ENCODE measurements at regions not wholly inside any gene's neighbourhood (a gene's known extent, or its start where the extent isn't known, plus 50 kb on each side); places are given as distances from the start of the nearest gene placed in this dataset.
A peak's percentile ranks its signal among the peaks of the same experiment; 100 is the strongest.

DNA sequence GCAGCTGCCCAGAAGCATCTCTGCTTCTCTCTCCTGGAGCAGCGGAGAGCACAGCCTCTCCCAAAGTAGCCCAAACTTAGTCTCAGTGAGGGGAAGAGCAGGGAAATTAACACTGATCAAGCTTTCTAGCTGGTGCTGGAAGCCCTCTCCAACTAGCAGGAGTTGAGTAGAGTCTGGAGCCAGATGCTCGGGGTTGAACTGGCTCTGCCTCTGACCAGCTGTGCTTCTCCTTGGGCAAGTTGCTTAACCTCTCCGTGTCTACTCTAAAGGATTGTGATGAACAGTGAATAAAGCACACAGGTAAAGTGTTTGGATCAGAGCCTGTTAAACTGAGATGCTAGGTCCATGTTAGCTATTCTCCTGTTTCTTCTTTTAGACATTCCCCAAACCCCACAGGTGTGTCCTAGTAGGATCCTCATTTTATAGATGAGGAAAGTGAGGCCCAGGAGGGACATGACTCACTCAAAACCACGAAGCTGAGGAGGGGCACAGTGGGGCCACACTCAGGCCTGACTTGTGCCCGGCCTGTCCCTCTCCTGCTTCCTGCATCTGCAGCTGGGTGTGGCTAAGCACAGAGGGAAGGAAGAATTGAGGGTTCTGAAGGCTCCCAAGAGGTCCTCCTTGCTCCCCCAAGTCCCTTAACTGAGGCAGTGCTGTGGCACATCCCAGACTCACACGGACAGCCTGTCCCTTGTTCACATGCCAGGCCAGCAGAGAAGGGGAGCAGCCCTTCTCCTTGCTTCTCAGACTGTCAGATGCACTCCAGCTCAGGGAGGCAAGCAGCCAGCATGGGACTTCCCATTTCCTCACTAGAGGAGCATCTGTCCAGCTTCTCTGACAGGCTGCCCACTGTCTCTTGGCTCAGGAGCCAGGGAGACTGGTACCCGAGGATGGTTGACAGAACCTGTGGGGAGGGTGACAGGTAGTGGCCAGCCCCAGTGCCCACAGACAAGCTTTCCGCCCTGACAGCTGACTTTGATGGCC is 152.0 kb upstream of the IGSF21 start:
- no peaks in the 10 kb centered on the region for H3K9me3 Mint-ChIP-seq
- no peak overlapping the region for H3K4me3 Mint-ChIP-seq
- no peak for DNase-seq (ENCODE audit: low spot score in 2 of 2)
- H3K4me1 Mint-ChIP-seq = peaks cover 7% of the 10 kb centered on the region
- ATAC-seq (ENCODE audit: low read depth) = no peak
- peaks cover 2% of the 10 kb centered on the region for H3K36me3 Mint-ChIP-seq
- H3K27ac Mint-ChIP-seq = no peak overlapping the region
- H3K27me3 Mint-ChIP-seq = peaks cover 17% of the 10 kb centered on the region

DNA sequence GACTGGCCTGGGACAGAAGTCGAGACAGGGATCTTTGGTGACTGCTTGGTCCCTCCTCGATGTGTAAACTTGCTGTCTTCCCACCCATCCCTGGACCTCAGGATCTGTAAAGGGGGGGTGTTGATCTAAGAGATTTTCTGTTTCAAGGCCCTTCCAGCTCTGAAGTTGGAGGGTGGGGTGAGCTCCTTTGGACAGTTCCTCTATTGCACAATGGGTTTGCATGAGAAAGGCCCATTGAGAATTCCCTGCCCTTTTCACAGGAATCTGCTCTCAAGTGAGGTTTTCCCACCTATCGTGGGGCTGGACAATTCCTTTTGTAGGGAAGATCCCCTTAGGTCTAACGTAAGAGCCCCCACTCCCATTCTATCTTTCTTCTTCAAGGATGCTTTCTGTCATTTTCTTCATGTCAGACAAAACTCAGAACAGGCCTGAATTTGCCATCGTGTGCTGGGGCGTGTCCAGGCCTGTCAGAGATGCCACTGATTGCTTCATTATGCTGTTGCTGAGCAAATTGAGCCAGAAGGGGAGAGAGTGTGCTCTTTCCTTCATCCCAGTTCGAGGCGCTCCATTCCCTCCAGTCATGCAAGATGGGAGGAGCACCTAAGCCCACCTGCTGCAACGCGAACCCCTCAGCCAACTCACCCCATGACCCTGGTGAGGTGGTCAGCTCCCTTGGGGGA is 149.9 kb upstream of the IGSF21 start:
- H3K4me1 Mint-ChIP-seq = peaks cover 7% of the 10 kb centered on the region
- DNase-seq (ENCODE audit: low spot score in 2 of 2) (no peak), ATAC-seq (ENCODE audit: low read depth) (no peak)
- peaks cover 2% of the 10 kb centered on the region for H3K36me3 Mint-ChIP-seq
- peaks cover 16% of the 10 kb centered on the region for H3K27me3 Mint-ChIP-seq
- no peaks in the 10 kb centered on the region for H3K9me3 Mint-ChIP-seq
- no peak overlapping the region for H3K27ac Mint-ChIP-seq
- no peak overlapping the region for H3K4me3 Mint-ChIP-seq

DNA sequence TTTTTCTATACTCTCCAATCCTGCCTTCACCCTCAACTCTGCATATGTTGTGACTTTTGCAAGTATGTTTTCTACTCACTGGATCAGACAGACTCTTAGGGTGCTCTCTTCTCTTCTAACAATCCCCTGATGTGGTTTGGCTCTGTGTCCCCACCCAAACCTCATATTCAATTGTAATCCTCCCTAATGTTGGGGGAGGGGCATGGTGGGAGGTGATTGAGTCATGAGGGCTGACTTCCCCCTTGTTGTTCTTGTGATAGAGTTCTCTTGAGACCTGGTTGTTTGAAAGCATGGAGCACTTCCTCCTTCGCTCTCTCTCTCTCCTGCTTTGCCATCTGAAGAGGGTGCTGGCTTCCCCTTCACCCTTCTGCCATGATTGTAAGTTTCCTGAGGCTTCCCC is 148.9 kb upstream of the IGSF21 start:
- H3K27ac Mint-ChIP-seq = peak overlapping the region; percentile 18
- H3K9me3 Mint-ChIP-seq = no peaks in the 10 kb centered on the region
- H3K36me3 Mint-ChIP-seq = no peaks in the 10 kb centered on the region
- peaks cover 7% of the 10 kb centered on the region for H3K4me1 Mint-ChIP-seq
- DNase-seq (ENCODE audit: low spot score in 2 of 2) (no peak), ATAC-seq (ENCODE audit: low read depth) (peak; percentile 43)
- peaks cover 9% of the 10 kb centered on the region for H3K27me3 Mint-ChIP-seq
- H3K4me3 Mint-ChIP-seq = no peak overlapping the region

DNA sequence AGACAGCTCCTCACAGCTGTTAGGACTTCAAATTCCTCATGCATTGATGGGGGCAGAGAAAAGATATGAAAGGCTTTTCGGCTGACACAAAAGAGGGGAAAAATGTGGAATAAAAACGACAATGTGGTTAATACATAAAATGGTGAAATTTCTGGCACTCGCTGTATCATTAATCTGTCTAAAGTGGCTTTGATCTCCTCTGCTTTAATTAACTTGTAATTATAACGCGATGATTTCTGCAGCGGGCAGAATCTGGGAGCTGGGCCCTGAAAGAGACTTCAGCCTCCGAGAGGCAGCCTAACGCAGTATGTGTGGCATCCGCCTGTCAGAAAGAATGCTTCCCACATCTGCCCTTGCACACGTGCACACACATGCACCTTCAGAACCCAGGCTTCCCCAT is 144.1 kb upstream of the IGSF21 start:
- no peaks in the 10 kb centered on the region for H3K9me3 Mint-ChIP-seq
- peaks cover 11% of the 10 kb centered on the region for H3K4me1 Mint-ChIP-seq
- no peaks in the 10 kb centered on the region for H3K36me3 Mint-ChIP-seq
- H3K4me3 Mint-ChIP-seq = no peak overlapping the region
- H3K27ac Mint-ChIP-seq = no peak overlapping the region
- ATAC-seq (ENCODE audit: low read depth) = no peak
- DNase-seq (ENCODE audit: low spot score in 2 of 2) = no peak
- H3K27me3 Mint-ChIP-seq = peaks cover 17% of the 10 kb centered on the region

DNA sequence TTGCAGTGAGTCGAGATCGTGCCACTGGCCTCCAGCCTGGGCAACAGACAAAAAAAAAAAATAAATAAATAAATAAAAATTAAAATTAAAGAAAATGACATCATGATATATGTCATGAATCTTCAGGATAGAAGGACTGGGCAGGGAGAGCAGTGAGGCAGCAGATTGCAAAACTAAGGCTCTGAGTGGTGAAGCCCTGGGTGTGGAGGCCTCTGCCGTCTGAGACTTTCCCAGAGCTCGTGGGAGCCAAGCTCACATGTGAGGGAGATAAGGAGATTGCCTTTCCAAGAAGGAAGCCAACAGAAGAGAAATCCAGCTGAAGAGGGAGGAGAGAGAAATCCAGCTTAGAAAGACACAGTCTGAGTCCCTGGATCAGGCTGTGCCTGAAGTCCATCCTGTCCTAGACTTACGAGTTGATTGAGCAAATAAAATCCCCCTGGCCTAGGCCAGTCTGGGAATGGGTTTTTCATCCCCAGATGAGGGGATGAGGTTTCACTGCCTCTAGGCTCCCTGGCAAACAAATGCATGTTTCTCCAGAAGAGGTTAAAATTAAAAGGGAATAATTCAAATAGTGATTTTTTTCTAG is 142.0 kb upstream of the IGSF21 start:
- no peak overlapping the region for H3K4me3 Mint-ChIP-seq
- ATAC-seq (ENCODE audit: low read depth) (no peak), DNase-seq (ENCODE audit: low spot score in 2 of 2) (no peak)
- H3K36me3 Mint-ChIP-seq = no peaks in the 10 kb centered on the region
- peaks cover 17% of the 10 kb centered on the region for H3K27me3 Mint-ChIP-seq
- peaks cover 9% of the 10 kb centered on the region for H3K4me1 Mint-ChIP-seq
- no peaks in the 10 kb centered on the region for H3K9me3 Mint-ChIP-seq
- no peak overlapping the region for H3K27ac Mint-ChIP-seq

DNA sequence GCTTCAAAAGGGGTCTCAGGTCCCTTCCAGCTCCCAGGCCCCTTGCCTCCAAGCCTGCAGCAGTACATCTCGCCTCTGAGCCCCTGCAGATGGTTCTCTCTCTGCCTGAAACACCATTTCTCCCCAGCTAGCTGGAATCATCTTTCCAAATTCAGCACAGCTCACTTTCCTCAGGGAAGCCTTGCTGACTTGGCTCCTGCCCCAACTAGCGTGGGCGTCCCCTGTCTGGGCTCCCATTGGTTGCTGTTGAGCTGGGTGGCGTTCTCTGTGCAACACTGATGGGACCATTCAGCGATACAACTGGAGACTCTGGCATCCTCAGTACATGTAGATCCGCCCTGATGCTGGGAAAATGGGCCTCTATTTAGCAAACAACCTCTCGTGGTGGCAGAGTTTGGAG is 141.3 kb upstream of the IGSF21 start:
- Mint-ChIP-seq H3K27ac (no peak overlapping the region), H3K4me1 (peaks cover 16% of the 10 kb centered on the region), H3K36me3 (no peaks in the 10 kb centered on the region), H3K27me3 (peaks cover 16% of the 10 kb centered on the region), H3K4me3 (no peak overlapping the region), H3K9me3 (no peaks in the 10 kb centered on the region)
- DNase-seq (ENCODE audit: low spot score in 2 of 2) (no peak), ATAC-seq (ENCODE audit: low read depth) (no peak)

DNA sequence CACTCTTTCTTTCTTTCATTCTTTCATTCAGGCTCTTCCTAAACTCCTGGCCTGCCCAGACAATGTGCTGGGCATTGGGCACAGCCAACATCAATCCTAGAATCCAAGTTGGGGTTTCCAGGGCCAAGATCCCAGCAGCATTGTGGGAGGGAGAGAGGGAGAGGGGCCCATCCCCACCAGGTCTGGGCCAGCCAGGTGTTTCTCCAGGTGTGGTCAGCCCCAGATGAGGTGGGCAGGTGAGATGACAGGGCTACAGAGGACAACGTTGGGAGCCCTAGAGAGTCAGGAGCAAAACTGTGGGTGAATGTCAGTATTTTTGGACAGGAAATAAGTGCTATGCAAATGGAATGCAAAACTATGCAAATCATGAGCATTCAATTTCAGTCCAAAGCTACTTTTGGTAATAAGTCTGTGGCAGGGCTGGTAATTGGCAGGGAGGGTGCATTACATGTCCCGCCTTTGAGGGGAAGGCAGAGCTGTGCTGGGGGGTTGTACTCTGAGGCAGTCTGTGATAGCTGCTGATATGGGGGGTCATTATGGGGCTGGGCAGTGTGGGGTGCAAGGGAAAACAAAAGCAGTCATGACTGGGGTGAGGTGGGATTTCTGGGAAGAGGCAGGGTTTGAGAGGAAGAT is 139.9 kb upstream of the IGSF21 start:
- H3K4me1 Mint-ChIP-seq = peaks cover 16% of the 10 kb centered on the region
- H3K27me3 Mint-ChIP-seq = peaks cover 8% of the 10 kb centered on the region
- H3K27ac Mint-ChIP-seq = no peak overlapping the region
- no peaks in the 10 kb centered on the region for H3K9me3 Mint-ChIP-seq
- no peak overlapping the region for H3K4me3 Mint-ChIP-seq
- H3K36me3 Mint-ChIP-seq = no peaks in the 10 kb centered on the region
- ATAC-seq (ENCODE audit: low read depth) (no peak), DNase-seq (ENCODE audit: low spot score in 2 of 2) (no peak)

DNA sequence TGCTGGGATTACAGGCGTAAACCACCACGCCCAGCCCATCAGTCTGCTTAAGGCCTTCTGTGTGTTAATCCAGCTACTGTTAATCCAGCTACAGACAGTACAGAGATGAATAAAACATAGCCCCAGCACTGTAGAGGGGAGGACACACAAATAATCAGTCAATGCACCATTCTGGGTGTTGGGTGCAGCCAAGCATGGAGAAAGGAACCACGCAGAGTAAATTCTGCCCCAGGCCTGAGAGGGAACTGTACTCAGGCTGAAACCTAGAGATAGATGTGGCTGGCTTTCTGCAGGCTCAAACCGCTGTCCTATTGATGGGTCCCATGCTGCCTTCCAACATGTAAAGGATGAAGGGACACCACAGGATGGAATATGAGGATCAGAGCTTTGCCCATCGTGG is 136.8 kb upstream of the IGSF21 start:
- Mint-ChIP-seq H3K4me3 (no peak overlapping the region), H3K27ac (no peak overlapping the region), H3K27me3 (peaks cover 8% of the 10 kb centered on the region), H3K9me3 (no peaks in the 10 kb centered on the region), H3K4me1 (peaks cover 16% of the 10 kb centered on the region), H3K36me3 (no peaks in the 10 kb centered on the region)
- DNase-seq (ENCODE audit: low spot score in 2 of 2) (no peak), ATAC-seq (ENCODE audit: low read depth) (peak; percentile 66)

DNA sequence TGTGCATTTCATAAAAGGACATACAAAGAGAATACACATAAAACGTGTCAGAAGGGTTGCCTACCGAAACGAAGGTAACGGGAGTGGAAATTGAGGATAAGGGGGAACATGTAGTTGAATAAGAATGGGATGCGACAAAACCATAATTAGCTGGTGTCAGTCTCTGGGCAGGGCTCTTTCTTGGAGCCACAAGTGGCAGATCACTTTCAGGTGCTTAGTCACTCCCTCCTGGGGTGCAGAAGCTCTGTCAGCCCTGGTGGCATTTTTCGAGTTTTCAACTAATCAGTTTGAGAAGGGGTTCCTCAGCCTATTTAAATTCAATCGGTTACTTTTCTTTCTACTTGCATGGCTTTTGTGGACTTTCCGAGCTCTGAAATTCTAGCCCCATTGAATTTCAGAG is 133.9 kb upstream of the IGSF21 start:
- Mint-ChIP-seq H3K9me3 (no peaks in the 10 kb centered on the region), H3K4me1 (peaks cover 11% of the 10 kb centered on the region), H3K27ac (no peak overlapping the region), H3K4me3 (no peak overlapping the region), H3K27me3 (peaks cover 8% of the 10 kb centered on the region), H3K36me3 (no peaks in the 10 kb centered on the region)
- ATAC-seq (ENCODE audit: low read depth) = no peak
- DNase-seq (ENCODE audit: low spot score in 2 of 2) = no peak

DNA sequence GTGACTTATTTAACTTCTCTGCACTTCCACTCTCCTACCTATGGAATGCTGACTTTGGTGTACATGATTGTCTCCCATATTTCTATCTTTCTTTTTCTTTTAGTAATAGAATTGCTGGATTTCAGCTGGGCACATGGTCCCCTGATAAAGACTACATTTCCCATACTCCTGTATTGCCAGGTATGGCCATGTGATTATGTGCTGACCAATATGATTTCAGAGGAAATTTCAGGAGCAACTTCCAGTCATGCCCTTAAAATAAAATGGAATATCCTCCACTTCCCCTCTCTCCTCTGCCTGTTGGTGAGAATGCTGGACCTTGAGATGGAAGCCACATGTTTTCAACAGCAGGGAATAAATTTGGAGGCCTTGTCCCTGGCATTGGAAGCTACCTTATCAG is 130.7 kb upstream of the IGSF21 start:
- no peaks in the 10 kb centered on the region for H3K4me1 Mint-ChIP-seq
- H3K9me3 Mint-ChIP-seq = no peaks in the 10 kb centered on the region
- no peak overlapping the region for H3K4me3 Mint-ChIP-seq
- no peaks in the 10 kb centered on the region for H3K36me3 Mint-ChIP-seq
- H3K27me3 Mint-ChIP-seq = peaks cover 14% of the 10 kb centered on the region
- DNase-seq (ENCODE audit: low spot score in 2 of 2) = no peak
- no peak for ATAC-seq (ENCODE audit: low read depth)
- no peak overlapping the region for H3K27ac Mint-ChIP-seq

DNA sequence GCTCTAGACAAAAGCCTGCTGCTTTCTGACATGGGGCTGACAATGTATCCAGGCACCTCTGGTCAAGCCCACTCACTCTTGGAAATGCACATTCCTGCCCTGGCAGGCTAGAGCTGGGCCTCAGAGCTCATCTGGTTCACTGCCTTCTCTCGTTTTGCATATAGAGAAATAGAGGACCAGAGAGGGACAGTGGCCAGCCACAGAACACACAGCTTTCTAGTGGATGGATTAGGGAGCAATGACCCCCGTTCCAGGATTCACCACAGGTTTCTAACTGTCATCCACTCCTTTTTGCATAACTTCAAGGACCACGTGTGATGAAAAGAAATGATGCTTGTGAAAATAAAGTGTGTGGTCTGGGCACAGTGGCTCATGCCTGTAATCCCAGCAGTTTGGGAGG is 129.6 kb upstream of the IGSF21 start:
- H3K36me3 Mint-ChIP-seq = no peaks in the 10 kb centered on the region
- DNase-seq (ENCODE audit: low spot score in 2 of 2) = no peak
- no peak overlapping the region for H3K27ac Mint-ChIP-seq
- H3K9me3 Mint-ChIP-seq = no peaks in the 10 kb centered on the region
- no peak overlapping the region for H3K4me3 Mint-ChIP-seq
- no peak for ATAC-seq (ENCODE audit: low read depth)
- H3K4me1 Mint-ChIP-seq = no peaks in the 10 kb centered on the region
- peaks cover 14% of the 10 kb centered on the region for H3K27me3 Mint-ChIP-seq

DNA sequence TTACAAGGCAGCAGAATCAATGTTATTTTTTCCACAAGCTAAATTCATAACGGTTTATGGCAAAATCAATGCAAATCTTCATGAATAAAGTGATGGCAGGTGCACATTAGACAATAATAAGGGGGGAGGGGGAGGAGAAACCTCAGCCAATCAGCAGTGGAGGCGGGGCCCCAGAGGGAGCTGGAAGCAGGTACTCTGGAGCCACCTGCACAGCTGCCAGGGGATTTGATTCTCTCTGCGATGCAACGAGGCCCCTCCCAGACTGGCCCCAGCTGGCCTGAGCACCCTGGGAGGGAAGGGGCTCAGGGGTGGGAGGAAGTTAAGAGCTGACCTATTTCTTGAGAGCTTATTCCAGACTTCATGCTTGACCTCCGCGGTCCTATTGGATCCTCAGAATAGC is 127.8 kb upstream of the IGSF21 start:
- DNase-seq (ENCODE audit: low spot score in 2 of 2) (no peak), ATAC-seq (ENCODE audit: low read depth) (no peak)
- no peaks in the 10 kb centered on the region for H3K9me3 Mint-ChIP-seq
- no peaks in the 10 kb centered on the region for H3K36me3 Mint-ChIP-seq
- no peak overlapping the region for H3K4me3 Mint-ChIP-seq
- H3K4me1 Mint-ChIP-seq = no peaks in the 10 kb centered on the region
- no peak overlapping the region for H3K27ac Mint-ChIP-seq
- peaks cover 13% of the 10 kb centered on the region for H3K27me3 Mint-ChIP-seq

DNA sequence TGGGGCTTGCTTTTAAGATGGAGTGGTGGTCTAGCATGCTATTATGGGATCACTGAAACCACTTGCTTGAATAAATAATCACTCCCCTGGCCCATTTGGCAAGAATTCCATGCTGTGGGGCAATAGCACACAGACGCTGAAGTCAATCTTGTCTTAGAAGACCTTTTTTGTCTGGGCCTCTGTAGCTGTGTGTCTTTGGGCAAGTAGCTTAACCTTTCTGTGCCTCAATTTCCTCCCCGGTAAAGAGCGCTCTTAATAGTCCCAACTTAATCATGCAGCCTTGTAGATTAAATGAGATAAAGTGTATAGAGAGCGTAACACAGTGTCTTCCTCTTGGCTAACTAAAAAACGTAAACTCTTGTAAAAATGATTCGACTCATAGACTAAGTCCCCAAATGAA is 125.4 kb upstream of the IGSF21 start:
- Mint-ChIP-seq H3K4me1 (no peaks in the 10 kb centered on the region), H3K27me3 (peaks cover 10% of the 10 kb centered on the region), H3K36me3 (no peaks in the 10 kb centered on the region), H3K4me3 (no peak overlapping the region), H3K9me3 (no peaks in the 10 kb centered on the region), H3K27ac (no peak overlapping the region)
- DNase-seq (ENCODE audit: low spot score in 2 of 2) (no peak), ATAC-seq (ENCODE audit: low read depth) (no peak)

DNA sequence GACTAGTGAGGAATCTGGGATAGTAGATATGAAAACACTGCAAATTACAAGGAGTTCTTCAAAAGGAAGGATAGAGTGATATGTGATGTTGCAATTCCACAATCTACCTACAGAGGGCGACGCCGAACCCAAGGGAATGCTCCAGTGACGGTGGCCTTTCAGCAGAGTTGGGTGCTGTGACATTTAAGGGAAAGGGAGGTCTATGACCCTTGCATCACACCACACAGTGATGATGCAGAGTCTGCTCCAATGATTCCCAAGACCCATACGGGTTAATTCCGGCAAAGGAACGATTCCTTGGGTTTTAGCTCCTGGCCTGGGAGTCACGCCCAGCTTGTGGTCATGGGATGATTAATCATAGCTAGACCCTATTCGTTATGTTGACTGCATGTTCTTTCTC is 123.0 kb upstream of the IGSF21 start:
- peaks cover 9% of the 10 kb centered on the region for H3K27me3 Mint-ChIP-seq
- H3K27ac Mint-ChIP-seq = no peak overlapping the region
- no peaks in the 10 kb centered on the region for H3K4me1 Mint-ChIP-seq
- H3K4me3 Mint-ChIP-seq = no peak overlapping the region
- H3K36me3 Mint-ChIP-seq = no peaks in the 10 kb centered on the region
- H3K9me3 Mint-ChIP-seq = no peaks in the 10 kb centered on the region
- ATAC-seq (ENCODE audit: low read depth) (no peak), DNase-seq (ENCODE audit: low spot score in 2 of 2) (no peak)
